A673 (cell line): ENCODE measurements at regions not wholly inside any gene's neighbourhood (a gene's known extent, or its start where the extent isn't known, plus 50 kb on each side); places are given as distances from the start of the nearest gene placed in this dataset.

Experiments used
- BruUV-seq: library from RNA; stranded (reverse); fragments of 400-500 nt; replicated peaks from 2 replicates; lab custom pipeline; 2021; lab: Mats Ljungman, UMichigan
- CTCF ChIA-PET: fragments of 300-600 bp; sonication (Branson Sonifier 250); formaldehyde crosslinking; loops from one replicate; lab custom pipeline; 2022; ENCODE audit warnings: antibody characterized with exemption; lab: Charles Lee
- POLR2A ChIA-PET: fragments of 300-600 bp; sonication (Branson Sonifier 250); formaldehyde crosslinking; loops from one replicate; lab custom pipeline; 2022; ENCODE audit warnings: antibody characterized with exemption; ENCODE audit not compliant: low non-redundant PET; lab: Charles Lee
- DNase-seq: peaks from one replicate; pipeline ENCODE4 v3.0.0-alpha.2; 2015; ENCODE audit warnings: low spot score
- H3K27ac ChIP-seq: fragments of 200-600 bp; sonication (generic); 2 replicates; pipeline ENCODE4 v1.5.1; 2016; ENCODE audit warnings: mixed run types, low read depth, mild to moderate bottlenecking, mixed read lengths, antibody characterized with exemption, low read length; ENCODE audit not compliant: poor library complexity, severe bottlenecking
- H3K27me3 ChIP-seq: fragments of 200-600 bp; sonication (generic); replicated peaks from 2 replicates; pipeline ENCODE4 v1.6.1; 2017; ENCODE audit warnings: mixed run types, low read depth, mild to moderate bottlenecking, mixed read lengths, antibody characterized with exemption, low read length; ENCODE audit not compliant: insufficient read depth, poor library complexity
- H3K36me3 ChIP-seq: fragments of 200-600 bp; sonication (generic); 2 replicates; pipeline ENCODE4 v1.6.1; 2016; ENCODE audit warnings: mixed run types, mild to moderate bottlenecking, mixed read lengths, antibody characterized with exemption, low read length; ENCODE audit not compliant: insufficient read depth, poor library complexity, severe bottlenecking
- H3K4me1 ChIP-seq: fragments of 200-600 bp; sonication (generic); 2 replicates; pipeline ENCODE4 v1.6.1; 2017; ENCODE audit warnings: mixed run types, mild to moderate bottlenecking, mixed read lengths, antibody characterized with exemption, low read length; ENCODE audit not compliant: insufficient read depth, poor library complexity, severe bottlenecking
- H3K4me3 ChIP-seq: fragments of 200-600 bp; sonication (generic); 2 replicates; pipeline ENCODE4 v1.5.1; 2016; ENCODE audit warnings: low read depth, mixed run types, mild to moderate bottlenecking, mixed read lengths, low read length; ENCODE audit not compliant: poor library complexity, severe bottlenecking
- H3K9me3 ChIP-seq: fragments of 200-600 bp; sonication (generic); 2 replicates; pipeline ENCODE4 v1.6.1; 2016; ENCODE audit warnings: mixed run types, low read depth, mild to moderate bottlenecking, mixed read lengths, antibody characterized with exemption, low read length; ENCODE audit not compliant: poor library complexity, severe bottlenecking
- CTCF ChIP-seq: fragments of 300-800, 200-600 bp; sonication (generic); conservative IDR thresholded peaks from 2 replicates; pipeline ENCODE4 v1.5.1; 2017; ENCODE audit warnings: low read depth, mild to moderate bottlenecking, antibody characterized with exemption, low read length, moderate library complexity, mixed read lengths
- EZH2 ChIP-seq: fragments of 200-600 bp; sonication (generic); IDR thresholded peaks from 2 replicates; pipeline ENCODE4 v1.6.1; 2017; ENCODE audit warnings: borderline replicate concordance, low read depth, mild to moderate bottlenecking, mixed read lengths, antibody characterized with exemption, low read length; ENCODE audit not compliant: poor library complexity, severe bottlenecking
- intact Hi-C: fragments of 100-400 bp; cut with micrococcal nuclease; formaldehyde crosslinking; loops from one replicate; pipeline ENCODE4 v1.10.0; 2022; ENCODE audit not compliant: unreplicated experiment

- Histone ChIP-seq H3K4me3 (no peak overlapping the region), H3K36me3 (no peaks in the 10 kb centered on the region), H3K27me3 (no peaks in the 10 kb centered on the region), H3K9me3 (no peaks in the 10 kb centered on the region), H3K4me1 (no peaks in the 10 kb centered on the region), H3K27ac (no peak overlapping the region)
- no peak for TF ChIP-seq EZH2
- no peak for TF ChIP-seq CTCF
- intact Hi-C loops = no loop called here
- no TSS peak for BruUV-seq
- ChIA-PET POLR2A (no interaction called here), CTCF (no interaction called here)
- no peak for DNase-seq
These were observed 78.1 kb downstream of the MRPL46 start for GRCh38 chr15:88389120-88389519.

GRCh38 chr15:88388686-88389085, 78.5 kb downstream of the MRPL46 start:
- no peaks in the 10 kb centered on the region for H3K4me1 ChIP-seq
- no peaks in the 10 kb centered on the region for H3K36me3 ChIP-seq
- no peak for DNase-seq
- CTCF ChIA-PET = no interaction called here
- BruUV-seq = no TSS peak
- H3K27ac ChIP-seq = no peak overlapping the region
- H3K27me3 ChIP-seq = no peaks in the 10 kb centered on the region
- intact Hi-C loops = no loop called here
- H3K4me3 ChIP-seq = no peak overlapping the region
- POLR2A ChIA-PET = no interaction called here
- H3K9me3 ChIP-seq = no peaks in the 10 kb centered on the region
- TF ChIP-seq EZH2 (no peak), CTCF (no peak)

- Histone ChIP-seq H3K4me1 (no peaks in the 10 kb centered on the region), H3K27ac (no peak overlapping the region), H3K36me3 (no peaks in the 10 kb centered on the region), H3K27me3 (peaks cover 33% of the 10 kb centered on the region), H3K9me3 (no peaks in the 10 kb centered on the region), H3K4me3 (no peak overlapping the region)
- CTCF ChIA-PET = no interaction called here
- intact Hi-C loops = no loop called here
- no TSS peak for BruUV-seq
- TF ChIP-seq EZH2 (no peak), CTCF (no peak)
- POLR2A ChIA-PET = no interaction called here
- no peak for DNase-seq
These were observed 82.0 kb downstream of the MRPL46 start for GRCh38 chr15:88385078-88385700.
